Brain microvascular endothelial cell (primary cell): ENCODE measurements at regions not wholly inside any gene's neighbourhood (a gene's known extent, or its start where the extent isn't known, plus 50 kb on each side); places are given as distances from the start of the nearest gene placed in this dataset.
"Not testable (repeated sequence)": the region's sequence is repeated elsewhere in the genome, so short reads cannot be mapped to it uniquely, and the experiment has no call there.

Experiments
- DNase-seq: peaks from one replicate; pipeline ENCODE4 v3.0.0-alpha.2; 2020
- H3K27ac ChIP-seq: fragments of 250-450 bp; sonication (Bioruptor Pico); 2 replicates; pipeline ENCODE4 v1.5.1; 2020; ENCODE audit warnings: mild to moderate bottlenecking, moderate library complexity
- H3K27me3 ChIP-seq: fragments of 250-450 bp; sonication (Bioruptor Pico); replicated peaks from 2 replicates; pipeline ENCODE4 v1.5.1; 2020; ENCODE audit warnings: mild to moderate bottlenecking
- H3K36me3 ChIP-seq: fragments of 250-450 bp; sonication (Bioruptor Pico); replicated peaks from 2 replicates; pipeline ENCODE4 v1.5.1; 2020; ENCODE audit warnings: mild to moderate bottlenecking
- H3K4me3 ChIP-seq: 2 replicates; pipeline ENCODE4 v1.5.1; 2011; ENCODE audit warnings: low read depth, mild to moderate bottlenecking, control low read depth, low read length, moderate library complexity
- CTCF ChIP-seq: IDR thresholded peaks from 2 replicates; pipeline ENCODE4 v1.5.1; 2011; ENCODE audit warnings: low read depth, mild to moderate bottlenecking, moderate library complexity, low read length, control low read depth, inconsistent platforms; ENCODE audit errors: missing control alignments
- in situ Hi-C: cut with HindIII; loops from 2 replicates; pipeline ENCODE4 v1.10.0; 2017; ENCODE audit warnings: low sequenced_read_pairs, low pct_ligation_motif_present

- TF ChIP-seq CTCF = no peak
- in situ Hi-C loops = no loop called here
- Histone ChIP-seq H3K27ac (no peak overlapping the region), H3K36me3 (no peaks in the 10 kb centered on the region), H3K27me3 (no peaks in the 10 kb centered on the region), H3K4me3 (no peak overlapping the region)
- no peak for DNase-seq
Observed at GRCh38 chr20:53722515-53723036, 128.9 kb upstream of the ZNF217 start.

- DNase-seq, in situ Hi-C loops, H3K27me3 ChIP-seq, H3K36me3 ChIP-seq, H3K4me3 ChIP-seq, H3K27ac ChIP-seq: not testable (repeated sequence)
Observed at GRCh38 chr20:53721445-53721963, 127.9 kb upstream of the ZNF217 start.

GRCh38 chr20:53719171-53719803 lies 125.6 kb upstream of the ZNF217 start:
- H3K4me3 ChIP-seq, DNase-seq, H3K27me3 ChIP-seq, H3K36me3 ChIP-seq, in situ Hi-C loops, H3K27ac ChIP-seq: not testable (repeated sequence)

GRCh38 chr20:53718142-53719021 lies 124.7 kb upstream of the ZNF217 start:
- TF ChIP-seq CTCF = no peak
- Histone ChIP-seq H3K27me3 (no peaks in the 10 kb centered on the region), H3K36me3 (no peaks in the 10 kb centered on the region), H3K27ac (no peak overlapping the region), H3K4me3 (no peak overlapping the region)
- no peak for DNase-seq
- in situ Hi-C loops = no loop called here

- TF ChIP-seq CTCF = no peak
- Histone ChIP-seq H3K4me3 (no peak overlapping the region), H3K36me3 (no peaks in the 10 kb centered on the region), H3K27me3 (no peaks in the 10 kb centered on the region), H3K27ac (no peak overlapping the region)
- DNase-seq = no peak
- in situ Hi-C loops = no loop called here
Observed at GRCh38 chr20:53716395-53716794, 122.8 kb upstream of the ZNF217 start.

GRCh38 chr20:53714524-53714923 lies 120.9 kb upstream of the ZNF217 start:
- no peak for TF ChIP-seq CTCF
- in situ Hi-C loops = no loop called here
- Histone ChIP-seq H3K4me3 (no peak overlapping the region), H3K36me3 (no peaks in the 10 kb centered on the region), H3K27me3 (no peaks in the 10 kb centered on the region), H3K27ac (no peak overlapping the region)
- DNase-seq = no peak
